ENCODE measurements at regions not wholly inside any gene's neighbourhood (a gene's known extent, or its start where the extent isn't known, plus 50 kb on each side); places are given as distances from the start of the nearest gene placed in this dataset.
A peak's percentile ranks its signal among the peaks of the same experiment; 100 is the strongest.

- no peak for DNase-seq (ENCODE audit: low read depth)
Observed at GRCh38 chr7:17176371-17177032, 122.0 kb upstream of the AHR start.

- DNase-seq (ENCODE audit: low read depth), result no peak
Observed at GRCh38 chr7:17178545-17178944, 119.9 kb upstream of the AHR start.

GRCh38 chr7:17181482-17181881, 117.0 kb upstream of the AHR start:
- no peak for DNase-seq (ENCODE audit: low read depth)

- no peak for DNase-seq (ENCODE audit: low read depth)
Observed at GRCh38 chr7:17183630-17184328, 114.7 kb upstream of the AHR start.

- no peak for DNase-seq (ENCODE audit: low read depth)
Observed at GRCh38 chr7:17184805-17185689, 113.4 kb upstream of the AHR start.

- DNase-seq (ENCODE audit: low read depth), result peak; percentile 32
Observed at GRCh38 chr7:17185690-17186070, 112.8 kb upstream of the AHR start.

GRCh38 chr7:17186745-17187530, 111.5 kb upstream of the AHR start:
- DNase-seq (ENCODE audit: low read depth), result no peak

- no peak for DNase-seq (ENCODE audit: low read depth)
Observed at GRCh38 chr7:17194656-17195055, 103.8 kb upstream of the AHR start.

- no peak for DNase-seq (ENCODE audit: low read depth)
Observed at GRCh38 chr7:17195576-17195975, 102.9 kb upstream of the AHR start.

- DNase-seq (ENCODE audit: low read depth), result no peak
Observed at GRCh38 chr7:17205910-17206309, 92.5 kb upstream of the AHR start.

- DNase-seq (ENCODE audit: low read depth), result peak; percentile 53
Observed at GRCh38 chr7:17206349-17206905, 92.0 kb upstream of the AHR start.

GRCh38 chr7:17207220-17207619, 91.2 kb upstream of the AHR start:
- DNase-seq (ENCODE audit: low read depth), result no peak

GRCh38 chr7:17209101-17209500, 89.4 kb upstream of the AHR start:
- DNase-seq (ENCODE audit: low read depth), result no peak

GRCh38 chr7:17211307-17211836, 87.1 kb upstream of the AHR start:
- no peak for DNase-seq (ENCODE audit: low read depth)

GRCh38 chr7:17212188-17212587, 86.3 kb upstream of the AHR start:
- peak; percentile 10 for DNase-seq (ENCODE audit: low read depth)

GRCh38 chr7:17227766-17228490, 70.5 kb upstream of the AHR start:
- peak; percentile 48 for DNase-seq (ENCODE audit: low read depth)

GRCh38 chr7:17229228-17229627, 69.2 kb upstream of the AHR start:
- DNase-seq (ENCODE audit: low read depth), result no peak

- no peak for DNase-seq (ENCODE audit: low read depth)
Observed at GRCh38 chr7:17230099-17230807, 68.2 kb upstream of the AHR start.

- no peak for DNase-seq (ENCODE audit: low read depth)
Observed at GRCh38 chr7:17233603-17234002, 64.8 kb upstream of the AHR start.

GRCh38 chr7:17234030-17234397, 64.4 kb upstream of the AHR start:
- DNase-seq (ENCODE audit: low read depth), result no peak

Measured in renal cortical epithelial cell (primary cell).